ENCODE measurements at regions not wholly inside any gene's neighbourhood (a gene's known extent, or its start where the extent isn't known, plus 50 kb on each side); places are given as distances from the start of the nearest gene placed in this dataset.
"Not testable (repeated sequence)": the region's sequence is repeated elsewhere in the genome, so short reads cannot be mapped to it uniquely, and the experiment has no call there.

- Histone ChIP-seq H3K27me3 (replicated peaks; ENCODE audit: insufficient read depth, low read depth, low read length, poor library complexity) (no peaks in the 10 kb centered on the region), H3K4me3 (ENCODE audit: low read depth, low read length, poor library complexity, severe bottlenecking) (no peak overlapping the region), H3K27ac (ENCODE audit: low read depth, low read length, poor library complexity, severe bottlenecking) (no peak overlapping the region), H3K9me3 (ENCODE audit: low read depth, low read length, poor library complexity, severe bottlenecking) (no peaks in the 10 kb centered on the region), H3K4me1 (ENCODE audit: insufficient read depth, low read length, poor library complexity, severe bottlenecking) (no peaks in the 10 kb centered on the region), H3K36me3 (ENCODE audit: insufficient read depth, low read length, poor library complexity, severe bottlenecking) (no peaks in the 10 kb centered on the region)
- intact Hi-C loops (cut with micrococcal nuclease; ENCODE audit: unreplicated experiment), result no loop called here
- BruUV-seq (replicated peaks), result no TSS peak
- TF ChIP-seq EZH2 (IDR thresholded peaks at IDR 0.05; ENCODE audit: borderline replicate concordance, low read depth, low read length, poor library complexity, severe bottlenecking), result no peak
- no peak for TF ChIP-seq CTCF (conservative IDR thresholded peaks at IDR 0.05; ENCODE audit: low read depth, low read length)
- ChIA-PET CTCF (no interaction called here), POLR2A (ENCODE audit: low non-redundant PET) (no interaction called here)
- DNase-seq (ENCODE audit: low spot score), result no peak
Observed at GRCh38 chr4:79661196-79661595, 253.2 kb upstream of the GK2 start.

DNA sequence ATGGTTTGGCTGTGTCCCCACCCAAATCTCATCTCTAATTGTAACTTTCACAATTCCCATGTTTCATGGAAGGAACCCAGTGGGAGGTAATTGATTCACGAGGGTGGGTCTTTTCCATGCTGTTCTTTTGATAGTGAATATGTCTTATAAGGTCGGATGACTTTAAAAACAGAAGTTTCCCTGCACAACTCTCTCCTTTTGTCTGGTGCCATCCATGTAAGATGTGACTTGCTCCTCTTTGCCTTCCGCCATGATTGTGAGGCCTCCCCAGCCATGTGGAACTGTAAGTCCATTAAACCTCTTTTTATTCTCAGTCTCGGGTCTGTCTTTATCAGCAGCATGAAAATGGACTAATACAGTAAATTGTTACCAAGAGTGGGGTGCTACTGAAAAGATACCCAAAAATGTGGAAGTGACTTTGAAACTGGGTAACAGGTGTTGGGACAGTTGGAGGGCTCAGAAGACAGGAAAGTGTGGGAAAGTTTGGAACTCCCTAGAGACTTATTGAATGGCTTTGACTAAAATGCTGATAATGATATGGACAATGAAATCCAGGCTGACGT lies 251.4 kb upstream of the GK2 start:
- BruUV-seq (replicated peaks); H3K27ac ChIP-seq (ENCODE audit: low read depth, low read length, poor library complexity, severe bottlenecking); H3K9me3 ChIP-seq (ENCODE audit: low read depth, low read length, poor library complexity, severe bottlenecking); H3K4me1 ChIP-seq (ENCODE audit: insufficient read depth, low read length, poor library complexity, severe bottlenecking); H3K36me3 ChIP-seq (ENCODE audit: insufficient read depth, low read length, poor library complexity, severe bottlenecking); H3K4me3 ChIP-seq (ENCODE audit: low read depth, low read length, poor library complexity, severe bottlenecking); intact Hi-C loops (cut with micrococcal nuclease; ENCODE audit: unreplicated experiment); H3K27me3 ChIP-seq (replicated peaks; ENCODE audit: insufficient read depth, low read depth, low read length, poor library complexity); POLR2A ChIA-PET (ENCODE audit: low non-redundant PET); CTCF ChIA-PET; DNase-seq (ENCODE audit: low spot score): not testable (repeated sequence)

DNA sequence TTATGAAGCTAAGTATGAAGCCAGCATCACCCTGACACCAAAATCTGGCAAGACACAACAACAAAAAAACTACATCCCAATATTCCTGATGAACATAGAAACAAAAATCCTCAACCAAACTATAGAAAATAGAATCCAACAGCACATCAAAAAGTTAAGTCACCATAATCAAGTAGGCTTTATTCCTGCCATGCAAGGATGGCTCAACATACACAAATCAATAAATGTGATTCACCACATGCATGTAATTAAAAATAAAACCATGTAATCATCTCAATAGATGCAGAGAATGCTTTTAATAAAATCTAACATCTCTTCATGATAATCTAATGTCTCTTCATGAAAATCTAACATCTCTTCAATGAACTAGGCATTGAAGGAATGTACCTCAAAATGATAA lies 249.4 kb upstream of the GK2 start:
- no peaks in the 10 kb centered on the region for H3K9me3 ChIP-seq (ENCODE audit: low read depth, low read length, poor library complexity, severe bottlenecking)
- no peaks in the 10 kb centered on the region for H3K27me3 ChIP-seq (replicated peaks; ENCODE audit: insufficient read depth, low read depth, low read length, poor library complexity)
- intact Hi-C loops (cut with micrococcal nuclease; ENCODE audit: unreplicated experiment), result no loop called here
- no TSS peak for BruUV-seq (replicated peaks)
- no peak overlapping the region for H3K27ac ChIP-seq (ENCODE audit: low read depth, low read length, poor library complexity, severe bottlenecking)
- ChIA-PET CTCF (no interaction called here), POLR2A (ENCODE audit: low non-redundant PET) (no interaction called here)
- no peaks in the 10 kb centered on the region for H3K36me3 ChIP-seq (ENCODE audit: insufficient read depth, low read length, poor library complexity, severe bottlenecking)
- H3K4me3 ChIP-seq (ENCODE audit: low read depth, low read length, poor library complexity, severe bottlenecking), result no peak overlapping the region
- TF ChIP-seq CTCF (conservative IDR thresholded peaks at IDR 0.05; ENCODE audit: low read depth, low read length) (no peak), EZH2 (IDR thresholded peaks at IDR 0.05; ENCODE audit: borderline replicate concordance, low read depth, low read length, poor library complexity, severe bottlenecking) (no peak)
- peaks cover 2% of the 10 kb centered on the region for H3K4me1 ChIP-seq (ENCODE audit: insufficient read depth, low read length, poor library complexity, severe bottlenecking)
- no peak for DNase-seq (ENCODE audit: low spot score)

DNA sequence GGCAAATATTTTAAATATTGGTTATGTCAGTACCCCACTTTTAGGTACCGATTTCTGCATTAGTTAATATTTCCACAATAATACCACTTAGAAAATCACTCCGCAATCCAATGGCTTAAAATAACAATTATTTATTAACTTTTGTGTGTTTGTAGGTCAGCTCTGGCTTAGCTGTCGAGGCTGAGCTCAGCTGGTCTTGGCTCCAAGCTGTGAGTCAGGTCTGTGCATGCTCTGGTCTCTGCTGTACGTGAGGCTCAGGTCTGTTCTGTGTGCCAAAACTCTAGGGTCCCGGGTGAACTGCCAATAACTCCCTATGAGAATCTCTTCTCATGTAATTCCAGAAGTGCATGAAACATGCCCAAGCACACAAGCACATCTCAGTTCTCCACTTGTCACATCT lies 245.8 kb upstream of the GK2 start:
- intact Hi-C loops (cut with micrococcal nuclease; ENCODE audit: unreplicated experiment), result no loop called here
- ChIA-PET POLR2A (ENCODE audit: low non-redundant PET) (no interaction called here), CTCF (no interaction called here)

More for the DNA sequence above, 245.8 kb upstream of the GK2 start:
- no peaks in the 10 kb centered on the region for H3K27me3 ChIP-seq (replicated peaks; ENCODE audit: insufficient read depth, low read depth, low read length, poor library complexity)
- H3K4me1 ChIP-seq (ENCODE audit: insufficient read depth, low read length, poor library complexity, severe bottlenecking), result peaks cover 16% of the 10 kb centered on the region
- no TSS peak for BruUV-seq (replicated peaks)
- no peak overlapping the region for H3K27ac ChIP-seq (ENCODE audit: low read depth, low read length, poor library complexity, severe bottlenecking)
- TF ChIP-seq EZH2 (IDR thresholded peaks at IDR 0.05; ENCODE audit: borderline replicate concordance, low read depth, low read length, poor library complexity, severe bottlenecking), result no peak
- no peaks in the 10 kb centered on the region for H3K36me3 ChIP-seq (ENCODE audit: insufficient read depth, low read length, poor library complexity, severe bottlenecking)
- no peak overlapping the region for H3K4me3 ChIP-seq (ENCODE audit: low read depth, low read length, poor library complexity, severe bottlenecking)
- no peaks in the 10 kb centered on the region for H3K9me3 ChIP-seq (ENCODE audit: low read depth, low read length, poor library complexity, severe bottlenecking)
- DNase-seq (ENCODE audit: low spot score), result no peak

Measured in A673 (cell line).